Keratinocyte (primary cell): ENCODE measurements at regions not wholly inside any gene's neighbourhood (a gene's known extent, or its start where the extent isn't known, plus 50 kb on each side); places are given as distances from the start of the nearest gene placed in this dataset.

Source experiments
- EZH2 ChIP-seq: IDR thresholded peaks from one replicate; pipeline ENCODE4 v1.6.1; 2012; ENCODE audit warnings: inconsistent platforms, mild to moderate bottlenecking, low read length, moderate library complexity
- TF ChIP-seq, protein P1 (sequence below), 3 experiments: IDR thresholded peaks in 1 of 3; conservative IDR thresholded peaks in 1 of 3; optimal IDR thresholded peaks in 1 of 3; 2 replicates in 2 of 3; 3 replicates in 1 of 3; pipeline versions ENCODE3 to v1.5.1; 2011; ENCODE audit warnings: low read length in 3 of 3, mild to moderate bottlenecking in 3 of 3, moderate library complexity in 2 of 3, control low read depth in 1 of 3, inconsistent platforms in 1 of 3; ENCODE audit not compliant: insufficient read depth in 2 of 3; ENCODE audit errors: extremely low read depth in 1 of 3

DNA sequence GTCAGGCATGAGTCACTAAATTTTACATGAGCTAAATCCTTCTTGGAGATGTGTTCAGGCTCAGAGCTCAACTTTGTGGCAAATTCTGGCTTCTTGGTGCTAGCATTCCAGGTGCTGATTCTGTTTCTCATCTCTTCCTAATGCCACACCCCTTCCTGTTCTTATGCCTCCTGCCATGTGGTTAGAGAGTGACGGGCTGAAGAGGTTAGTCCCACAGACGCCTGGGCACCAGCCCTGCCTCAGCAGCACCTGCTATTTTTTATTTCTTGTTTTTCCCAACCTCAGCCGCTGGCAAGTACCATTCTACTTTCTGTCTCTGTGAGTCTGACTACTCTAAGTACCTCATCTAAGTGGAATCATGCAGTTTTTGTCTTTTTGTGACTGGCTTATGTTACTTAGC lies 329.5 kb downstream of the KCNRG start:
- TF ChIP-seq, protein P1, sequence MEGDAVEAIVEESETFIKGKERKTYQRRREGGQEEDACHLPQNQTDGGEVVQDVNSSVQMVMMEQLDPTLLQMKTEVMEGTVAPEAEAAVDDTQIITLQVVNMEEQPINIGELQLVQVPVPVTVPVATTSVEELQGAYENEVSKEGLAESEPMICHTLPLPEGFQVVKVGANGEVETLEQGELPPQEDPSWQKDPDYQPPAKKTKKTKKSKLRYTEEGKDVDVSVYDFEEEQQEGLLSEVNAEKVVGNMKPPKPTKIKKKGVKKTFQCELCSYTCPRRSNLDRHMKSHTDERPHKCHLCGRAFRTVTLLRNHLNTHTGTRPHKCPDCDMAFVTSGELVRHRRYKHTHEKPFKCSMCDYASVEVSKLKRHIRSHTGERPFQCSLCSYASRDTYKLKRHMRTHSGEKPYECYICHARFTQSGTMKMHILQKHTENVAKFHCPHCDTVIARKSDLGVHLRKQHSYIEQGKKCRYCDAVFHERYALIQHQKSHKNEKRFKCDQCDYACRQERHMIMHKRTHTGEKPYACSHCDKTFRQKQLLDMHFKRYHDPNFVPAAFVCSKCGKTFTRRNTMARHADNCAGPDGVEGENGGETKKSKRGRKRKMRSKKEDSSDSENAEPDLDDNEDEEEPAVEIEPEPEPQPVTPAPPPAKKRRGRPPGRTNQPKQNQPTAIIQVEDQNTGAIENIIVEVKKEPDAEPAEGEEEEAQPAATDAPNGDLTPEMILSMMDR (optimal IDR thresholded peaks at IDR 0.05 in 1 of 3, IDR thresholded peaks at IDR 0.05 in 1 of 3, conservative IDR thresholded peaks at IDR 0.05 in 1 of 3; ENCODE audit: extremely low read depth in 1 of 3, insufficient read depth in 2 of 3, low read length in 3 of 3) = no peak
- no peak for TF ChIP-seq EZH2
